Stimulated activated naive CD8-positive, alpha-beta T cell treated with anti-CD3 and anti-CD28 coated beads, Interleukin-15, amount 100 ng/mL, for 72 hours (primary cell): ENCODE measurements at regions not wholly inside any gene's neighbourhood (a gene's known extent, or its start where the extent isn't known, plus 50 kb on each side); places are given as distances from the start of the nearest gene placed in this dataset.

Source experiments
- ATAC-seq: fragments of 150-1000 bp; cut with Tn5 transposase; 2 replicates; pipeline ENCODE4 v1.10.0; 2021; ENCODE audit warnings: mild to moderate bottlenecking, moderate library complexity
- DNase-seq, 2 donors: peaks; one replicate each; pipeline ENCODE4 v3.0.0; 2021 to 2022
- H3K27ac Mint-ChIP-seq, 2 donors: one replicate each; pipeline ENCODE4 v1.8.0; 2022; ENCODE audit warnings: mild to moderate bottlenecking in 2 of 2, mixed read lengths in 2 of 2, moderate library complexity in 2 of 2
- H3K27me3 Mint-ChIP-seq: one replicate; pipeline ENCODE4 v1.8.0; 2022; ENCODE audit warnings: mixed read lengths
- H3K4me1 Mint-ChIP-seq: one replicate; pipeline ENCODE4 v1.8.0; 2022; ENCODE audit warnings: mild to moderate bottlenecking, mixed read lengths
- H3K4me3 Mint-ChIP-seq, 2 donors: one replicate each; pipeline ENCODE4 v1.8.0; 2022; ENCODE audit warnings: mild to moderate bottlenecking in 2 of 2, mixed read lengths in 2 of 2, moderate library complexity in 1 of 2
- H3K9me3 Mint-ChIP-seq, 2 donors: one replicate each; pipeline ENCODE4 v1.8.0; 2022; ENCODE audit warnings: mixed read lengths in 2 of 2

DNA sequence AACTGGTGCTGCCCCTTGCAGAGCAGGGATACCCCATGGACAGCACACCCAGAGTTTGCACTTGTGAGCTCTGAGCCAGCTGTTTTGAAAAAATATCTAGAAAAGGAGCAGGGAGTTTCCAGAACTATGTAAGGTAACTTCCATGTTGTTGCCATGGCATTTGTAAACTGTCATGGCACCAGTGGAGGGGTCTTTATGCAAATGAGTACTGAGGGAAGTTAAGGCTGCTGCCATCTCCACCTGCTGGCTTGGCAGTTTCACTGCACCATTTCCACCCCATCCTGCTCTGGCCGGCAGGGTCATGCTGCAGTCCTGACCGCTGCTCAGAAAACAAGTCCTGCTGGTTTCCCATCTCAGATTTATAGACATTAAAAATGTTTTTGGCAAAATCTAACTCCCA, 52.3 kb upstream of the SNTG2 start:
- ATAC-seq = no peak
- peaks cover 12% of the 10 kb centered on the region for H3K27me3 Mint-ChIP-seq

GRCh38 chr2:897091-897490, 53.6 kb upstream of the SNTG2 start:
- Mint-ChIP-seq H3K27me3 (peaks cover 19% of the 10 kb centered on the region), H3K9me3 (peaks cover 18 to 30% of the 10 kb centered on the region in 2 donors), H3K4me3 (no peak overlapping the region), H3K4me1 (peaks cover 10% of the 10 kb centered on the region), H3K27ac (no peak overlapping the region)
- ATAC-seq (no peak), DNase-seq (no peak)

More for the DNA sequence above, 52.3 kb upstream of the SNTG2 start:
- no peak for DNase-seq
- H3K27ac Mint-ChIP-seq = no peak overlapping the region
- H3K4me3 Mint-ChIP-seq = no peak overlapping the region
- H3K4me1 Mint-ChIP-seq = no peaks in the 10 kb centered on the region
- H3K9me3 Mint-ChIP-seq = peaks cover 18 to 30% of the 10 kb centered on the region in 2 donors

GRCh38 chr2:893311-893710, 57.3 kb upstream of the SNTG2 start:
- peaks cover 45% of the 10 kb centered on the region for H3K27me3 Mint-ChIP-seq
- ATAC-seq = no peak
- no peak for DNase-seq
- H3K4me1 Mint-ChIP-seq = peaks cover 10% of the 10 kb centered on the region
- no peak overlapping the region for H3K4me3 Mint-ChIP-seq
- H3K27ac Mint-ChIP-seq = no peak overlapping the region
- peaks cover 18 to 30% of the 10 kb centered on the region in 2 donors for H3K9me3 Mint-ChIP-seq

GRCh38 chr2:892892-893291, 57.8 kb upstream of the SNTG2 start:
- no peak overlapping the region for H3K4me3 Mint-ChIP-seq
- no peak overlapping the region for H3K27ac Mint-ChIP-seq
- no peak for DNase-seq
- H3K4me1 Mint-ChIP-seq = peaks cover 10% of the 10 kb centered on the region
- H3K27me3 Mint-ChIP-seq = peaks cover 45% of the 10 kb centered on the region
- H3K9me3 Mint-ChIP-seq = peaks cover 16 to 26% of the 10 kb centered on the region in 2 donors
- ATAC-seq = no peak

DNA sequence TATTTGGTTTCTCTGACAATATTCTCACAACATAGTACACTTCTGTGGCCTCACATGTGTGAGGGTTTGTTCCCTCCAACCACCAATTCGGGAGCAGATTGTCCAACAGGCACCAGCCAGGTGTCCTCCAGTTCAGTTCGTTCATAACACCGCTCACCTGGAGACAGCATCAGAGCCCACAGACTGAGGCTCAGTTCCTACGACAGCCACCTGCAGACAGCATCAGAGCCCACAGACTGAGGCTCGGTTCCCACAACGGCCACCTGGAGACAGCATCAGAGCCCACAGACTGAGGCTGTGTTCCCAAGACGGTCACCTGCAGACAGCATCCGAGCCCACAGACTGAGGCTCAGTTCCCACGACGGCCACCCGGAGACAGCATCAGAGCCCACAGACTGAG, 58.2 kb upstream of the SNTG2 start:
- Mint-ChIP-seq H3K27me3 (peaks cover 49% of the 10 kb centered on the region), H3K27ac (no peak overlapping the region), H3K4me3 (no peak overlapping the region), H3K9me3 (peaks cover 12 to 21% of the 10 kb centered on the region in 2 donors), H3K4me1 (peaks cover 10% of the 10 kb centered on the region)
- ATAC-seq = no peak
- no peak for DNase-seq

GRCh38 chr2:891734-892133, 58.9 kb upstream of the SNTG2 start:
- Mint-ChIP-seq H3K27me3 (peaks cover 56% of the 10 kb centered on the region), H3K27ac (no peak overlapping the region), H3K4me3 (no peak overlapping the region), H3K4me1 (peaks cover 10% of the 10 kb centered on the region), H3K9me3 (peaks cover 12 to 15% of the 10 kb centered on the region in 2 donors)
- no peak for ATAC-seq
- no peak for DNase-seq

GRCh38 chr2:890791-891190, 59.9 kb upstream of the SNTG2 start:
- Mint-ChIP-seq H3K4me1 (peaks cover 10% of the 10 kb centered on the region), H3K27ac (no peak overlapping the region), H3K27me3 (peaks cover 65% of the 10 kb centered on the region), H3K4me3 (no peak overlapping the region), H3K9me3 (peaks cover 4 to 5% of the 10 kb centered on the region in 2 donors)
- ATAC-seq = no peak
- DNase-seq = no peak

GRCh38 chr2:890214-890613, 60.4 kb upstream of the SNTG2 start:
- H3K9me3 Mint-ChIP-seq = no peaks in the 10 kb centered on the region
- no peak overlapping the region for H3K4me3 Mint-ChIP-seq
- H3K27me3 Mint-ChIP-seq = peaks cover 71% of the 10 kb centered on the region

GRCh38 chr2:888906-889566, 61.6 kb upstream of the SNTG2 start:
- Mint-ChIP-seq H3K27ac (peak overlapping the region in 1 of 2 donors; percentile 53), H3K4me3 (no peak overlapping the region), H3K27me3 (peaks cover 82% of the 10 kb centered on the region), H3K4me1 (peaks cover 12% of the 10 kb centered on the region), H3K9me3 (no peaks in the 10 kb centered on the region)
- ATAC-seq (no peak), DNase-seq (no peak)

More at GRCh38 chr2:890214-890613, 60.4 kb upstream of the SNTG2 start:
- DNase-seq = no peak
- Mint-ChIP-seq H3K4me1 (peaks cover 10% of the 10 kb centered on the region), H3K27ac (no peak overlapping the region)
- ATAC-seq = no peak

- H3K4me1 Mint-ChIP-seq = peaks cover 16% of the 10 kb centered on the region
- H3K27ac Mint-ChIP-seq = no peak overlapping the region
- ATAC-seq (no peak), DNase-seq (no peak)
- no peak overlapping the region for H3K4me3 Mint-ChIP-seq
- H3K27me3 Mint-ChIP-seq = peaks cover 83% of the 10 kb centered on the region
- H3K9me3 Mint-ChIP-seq = no peaks in the 10 kb centered on the region
Measured at GRCh38 chr2:888211-888801, 62.3 kb upstream of the SNTG2 start.

GRCh38 chr2:887639-888038, 63.0 kb upstream of the SNTG2 start:
- H3K4me1 Mint-ChIP-seq = peaks cover 11% of the 10 kb centered on the region
- ATAC-seq (no peak), DNase-seq (no peak)
- H3K9me3 Mint-ChIP-seq = no peaks in the 10 kb centered on the region
- peaks cover 83% of the 10 kb centered on the region for H3K27me3 Mint-ChIP-seq
- no peak overlapping the region for H3K27ac Mint-ChIP-seq
- no peak overlapping the region for H3K4me3 Mint-ChIP-seq

DNA sequence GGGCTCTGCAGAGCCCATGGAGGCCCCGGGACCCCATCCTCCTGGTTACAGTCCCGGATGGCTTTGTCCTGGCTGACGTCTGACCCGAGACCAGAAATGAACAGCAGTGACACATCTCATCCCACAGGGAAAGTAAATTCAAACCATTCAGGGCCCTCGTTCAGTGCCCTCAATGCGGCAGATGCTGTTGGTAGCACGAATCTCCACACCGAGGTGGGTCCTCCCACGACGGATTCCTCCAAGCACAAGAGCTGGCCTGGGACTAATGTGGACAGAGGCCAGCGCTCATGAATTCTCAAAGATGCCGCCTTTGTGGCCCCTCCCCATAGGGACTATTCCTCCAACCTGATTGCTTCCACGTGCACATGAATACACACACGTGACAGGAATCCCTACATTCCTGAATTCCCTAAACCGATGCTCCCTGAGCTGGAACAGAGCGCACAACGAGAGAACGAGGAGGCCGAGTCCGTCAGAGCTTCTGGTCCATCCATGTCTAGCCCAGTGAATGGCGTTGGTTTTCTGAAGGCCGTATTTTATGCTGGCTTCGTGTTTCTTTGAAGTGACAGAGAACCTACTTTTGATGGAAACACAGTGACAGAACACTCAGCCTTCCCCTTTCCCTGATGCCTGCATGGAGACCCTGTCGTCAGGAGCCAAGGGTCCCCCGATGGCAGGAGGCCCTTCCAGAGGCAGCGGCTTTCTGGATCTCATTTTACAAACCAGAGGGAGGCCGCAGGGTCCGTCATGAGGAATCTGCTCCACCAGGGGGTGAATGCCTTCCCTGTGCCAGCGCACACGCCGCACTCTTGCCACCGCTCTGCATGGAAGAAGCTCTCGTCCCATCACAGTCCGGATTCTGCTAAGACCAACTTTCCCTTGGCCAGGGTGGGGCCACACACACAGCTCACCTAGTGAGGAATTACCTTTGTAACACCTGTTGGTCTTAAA, 64.3 kb upstream of the SNTG2 start:
- no peak overlapping the region for H3K27ac Mint-ChIP-seq
- no peak overlapping the region for H3K4me3 Mint-ChIP-seq
- peaks cover 11% of the 10 kb centered on the region for H3K4me1 Mint-ChIP-seq
- no peaks in the 10 kb centered on the region for H3K9me3 Mint-ChIP-seq
- ATAC-seq (no peak), DNase-seq (no peak)
- H3K27me3 Mint-ChIP-seq = peaks cover 85% of the 10 kb centered on the region

DNA sequence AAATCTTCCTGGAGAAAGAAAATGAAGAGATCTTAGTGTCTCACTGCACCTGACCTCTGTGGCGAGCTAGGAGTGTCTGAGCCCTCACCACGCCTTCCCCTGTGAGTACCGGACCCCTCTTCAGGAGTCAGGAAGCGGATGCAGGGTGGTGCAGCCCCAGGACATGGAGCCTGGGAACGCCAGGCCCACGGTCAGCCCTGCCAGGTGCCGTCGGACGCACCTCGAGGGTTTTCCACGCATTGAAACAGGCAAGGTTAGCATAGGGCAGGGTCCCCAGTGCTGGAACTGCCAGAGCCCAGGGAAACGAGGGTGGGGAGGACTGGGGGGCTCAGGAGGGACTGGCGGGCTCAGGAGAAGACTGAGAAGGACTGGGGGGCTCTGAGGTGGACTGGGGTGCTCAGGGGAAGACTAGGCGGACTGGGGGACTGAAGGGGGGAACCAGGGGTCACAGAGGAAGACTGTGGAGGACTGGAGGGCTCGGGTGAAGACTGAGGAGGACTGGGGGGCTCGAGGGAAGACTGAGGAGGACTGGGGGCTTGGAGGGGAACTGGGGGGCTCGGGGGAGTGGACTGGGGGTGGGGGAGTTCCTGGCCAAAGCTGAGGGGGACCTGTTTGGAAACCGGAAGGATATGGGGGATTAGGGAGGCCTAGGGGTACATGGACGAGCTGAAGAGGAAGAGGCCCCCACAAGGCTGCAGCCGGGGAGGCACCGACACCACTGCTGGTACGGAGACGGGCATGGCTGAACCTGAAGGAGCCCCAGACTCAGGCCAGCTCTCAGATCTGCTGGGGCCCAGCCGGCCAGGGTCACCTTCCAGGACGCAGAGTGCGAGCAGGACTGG, 65.2 kb upstream of the SNTG2 start:
- Mint-ChIP-seq H3K27me3 (peaks cover 82% of the 10 kb centered on the region), H3K9me3 (no peaks in the 10 kb centered on the region), H3K4me1 (peaks cover 17% of the 10 kb centered on the region), H3K4me3 (no peak overlapping the region), H3K27ac (no peak overlapping the region)
- DNase-seq (no peak), ATAC-seq (no peak)

- Mint-ChIP-seq H3K27me3 (peaks cover 76% of the 10 kb centered on the region), H3K27ac (no peak overlapping the region), H3K4me1 (peaks cover 17% of the 10 kb centered on the region), H3K9me3 (no peaks in the 10 kb centered on the region), H3K4me3 (no peak overlapping the region)
- ATAC-seq (no peak), DNase-seq (no peak)
Measured at GRCh38 chr2:883803-884748, 66.6 kb upstream of the SNTG2 start.
